T-helper 2 cell treated with Interferon-gamma antibody and Interleukin-4, amounts not matched to agents 5 μg/mL and 100 μg/mL, for 36 hours (primary cell): ENCODE measurements at regions not wholly inside any gene's neighbourhood (a gene's known extent, or its start where the extent isn't known, plus 50 kb on each side); places are given as distances from the start of the nearest gene placed in this dataset.

Experiments used
- DNase-seq: peaks from one replicate; pipeline ENCODE4 v3.0.0; 2021; ENCODE audit warnings: low spot score
- H3K27ac Mint-ChIP-seq: one replicate; pipeline ENCODE4 v1.8.0; 2021; ENCODE audit warnings: mild to moderate bottlenecking, mixed read lengths
- H3K27me3 Mint-ChIP-seq: one replicate; pipeline ENCODE4 v1.8.0; 2021; ENCODE audit warnings: low read depth, mixed read lengths
- H3K36me3 Mint-ChIP-seq: one replicate; pipeline ENCODE4 v1.8.0; 2021; ENCODE audit warnings: low read depth, mixed read lengths
- H3K4me1 Mint-ChIP-seq: one replicate; pipeline ENCODE4 v1.8.0; 2021; ENCODE audit warnings: low read depth, mixed read lengths
- H3K4me3 Mint-ChIP-seq: one replicate; pipeline ENCODE4 v1.8.0; 2022; ENCODE audit warnings: mild to moderate bottlenecking, moderate library complexity, mixed read lengths
- H3K9me3 Mint-ChIP-seq: one replicate; pipeline ENCODE4 v1.8.0; 2021; ENCODE audit warnings: mixed read lengths

- Mint-ChIP-seq H3K36me3 (no peaks in the 10 kb centered on the region), H3K27ac (no peak overlapping the region), H3K27me3 (peaks cover 8% of the 10 kb centered on the region), H3K9me3 (no peaks in the 10 kb centered on the region), H3K4me1 (no peaks in the 10 kb centered on the region), H3K4me3 (no peak overlapping the region)
- no peak for DNase-seq
These were observed 206.8 kb upstream of the FOXQ1 start for GRCh38 chr6:1104988-1105670.

- H3K9me3 Mint-ChIP-seq: no peaks in the 10 kb centered on the region
- H3K36me3 Mint-ChIP-seq: no peaks in the 10 kb centered on the region
- peaks cover 11% of the 10 kb centered on the region for H3K27me3 Mint-ChIP-seq
- H3K27ac Mint-ChIP-seq: no peak overlapping the region
- no peaks in the 10 kb centered on the region for H3K4me1 Mint-ChIP-seq
- H3K4me3 Mint-ChIP-seq: no peak overlapping the region
- no peak for DNase-seq
These were observed 207.8 kb upstream of the FOXQ1 start for GRCh38 chr6:1103945-1104623.

- Mint-ChIP-seq H3K36me3 (no peaks in the 10 kb centered on the region), H3K4me3 (no peak overlapping the region), H3K4me1 (no peaks in the 10 kb centered on the region), H3K27ac (no peak overlapping the region), H3K9me3 (no peaks in the 10 kb centered on the region), H3K27me3 (peaks cover 11% of the 10 kb centered on the region)
- no peak for DNase-seq
These were observed 208.9 kb upstream of the FOXQ1 start for GRCh38 chr6:1103021-1103420.

- Mint-ChIP-seq H3K9me3 (no peaks in the 10 kb centered on the region), H3K27ac (no peak overlapping the region), H3K27me3 (peaks cover 11% of the 10 kb centered on the region), H3K4me1 (no peaks in the 10 kb centered on the region), H3K4me3 (no peak overlapping the region), H3K36me3 (no peaks in the 10 kb centered on the region)
- DNase-seq: no peak
These were observed 211.6 kb upstream of the FOXQ1 start for GRCh38 chr6:1100269-1100668.

- H3K27me3 Mint-ChIP-seq: peaks cover 11% of the 10 kb centered on the region
- H3K27ac Mint-ChIP-seq: no peak overlapping the region
- no peaks in the 10 kb centered on the region for H3K9me3 Mint-ChIP-seq
- no peaks in the 10 kb centered on the region for H3K36me3 Mint-ChIP-seq
- H3K4me1 Mint-ChIP-seq: no peaks in the 10 kb centered on the region
- H3K4me3 Mint-ChIP-seq: no peak overlapping the region
- DNase-seq: no peak
These were observed 212.6 kb upstream of the FOXQ1 start for GRCh38 chr6:1099264-1099663.

- no peak for DNase-seq
- no peaks in the 10 kb centered on the region for H3K4me1 Mint-ChIP-seq
- H3K27ac Mint-ChIP-seq: no peak overlapping the region
- no peak overlapping the region for H3K4me3 Mint-ChIP-seq
- no peaks in the 10 kb centered on the region for H3K36me3 Mint-ChIP-seq
- peaks cover 8% of the 10 kb centered on the region for H3K27me3 Mint-ChIP-seq
- no peaks in the 10 kb centered on the region for H3K9me3 Mint-ChIP-seq
These were observed 214.7 kb upstream of the FOXQ1 start for GRCh38 chr6:1096967-1097765.

GRCh38 chr6:1094306-1094705 lies 217.6 kb upstream of the FOXQ1 start:
- Mint-ChIP-seq H3K27me3 (peaks cover 3% of the 10 kb centered on the region), H3K4me1 (no peaks in the 10 kb centered on the region), H3K27ac (no peak overlapping the region), H3K36me3 (no peaks in the 10 kb centered on the region), H3K9me3 (no peaks in the 10 kb centered on the region), H3K4me3 (no peak overlapping the region)
- no peak for DNase-seq

- Mint-ChIP-seq H3K4me1 (no peaks in the 10 kb centered on the region), H3K27ac (no peak overlapping the region), H3K27me3 (peaks cover 3% of the 10 kb centered on the region), H3K4me3 (no peak overlapping the region), H3K36me3 (no peaks in the 10 kb centered on the region), H3K9me3 (no peaks in the 10 kb centered on the region)
- no peak for DNase-seq
These were observed 220.0 kb upstream of the FOXQ1 start for GRCh38 chr6:1091900-1092299.

GRCh38 chr6:1089859-1090258 lies 222.0 kb upstream of the FOXQ1 start:
- H3K36me3 Mint-ChIP-seq: no peaks in the 10 kb centered on the region
- H3K4me1 Mint-ChIP-seq: no peaks in the 10 kb centered on the region
- H3K9me3 Mint-ChIP-seq: no peaks in the 10 kb centered on the region
- DNase-seq: no peak
- peaks cover 3% of the 10 kb centered on the region for H3K27me3 Mint-ChIP-seq
- H3K4me3 Mint-ChIP-seq: no peak overlapping the region
- no peak overlapping the region for H3K27ac Mint-ChIP-seq

- no peak for DNase-seq
- Mint-ChIP-seq H3K4me1 (no peaks in the 10 kb centered on the region), H3K4me3 (no peak overlapping the region), H3K9me3 (no peaks in the 10 kb centered on the region), H3K36me3 (no peaks in the 10 kb centered on the region), H3K27ac (no peak overlapping the region), H3K27me3 (peaks cover 3% of the 10 kb centered on the region)
These were observed 223.4 kb upstream of the FOXQ1 start for GRCh38 chr6:1088492-1089001.

GRCh38 chr6:1087154-1087843 lies 224.6 kb upstream of the FOXQ1 start:
- H3K27ac Mint-ChIP-seq: no peak overlapping the region
- no peak overlapping the region for H3K4me3 Mint-ChIP-seq
- H3K9me3 Mint-ChIP-seq: no peaks in the 10 kb centered on the region
- no peaks in the 10 kb centered on the region for H3K4me1 Mint-ChIP-seq
- H3K36me3 Mint-ChIP-seq: no peaks in the 10 kb centered on the region
- no peak for DNase-seq
- peaks cover 3% of the 10 kb centered on the region for H3K27me3 Mint-ChIP-seq

- Mint-ChIP-seq H3K27ac (no peak overlapping the region), H3K9me3 (no peaks in the 10 kb centered on the region), H3K27me3 (peaks cover 3% of the 10 kb centered on the region), H3K4me3 (no peak overlapping the region), H3K4me1 (no peaks in the 10 kb centered on the region), H3K36me3 (no peaks in the 10 kb centered on the region)
- no peak for DNase-seq
These were observed 225.3 kb upstream of the FOXQ1 start for GRCh38 chr6:1086446-1087153.

- no peak for DNase-seq
- Mint-ChIP-seq H3K4me3 (no peak overlapping the region), H3K4me1 (no peaks in the 10 kb centered on the region), H3K27ac (no peak overlapping the region), H3K9me3 (no peaks in the 10 kb centered on the region), H3K27me3 (peaks cover 4% of the 10 kb centered on the region), H3K36me3 (no peaks in the 10 kb centered on the region)
These were observed 229.5 kb upstream of the FOXQ1 start for GRCh38 chr6:1082285-1082935.
